ENCODE measurements at regions not wholly inside any gene's neighbourhood (a gene's known extent, or its start where the extent isn't known, plus 50 kb on each side); places are given as distances from the start of the nearest gene placed in this dataset.

GRCh38 chr13:95352486-95352885 is 51.2 kb upstream of the ABCC4 start:
- no peak for ATAC-seq

DNA sequence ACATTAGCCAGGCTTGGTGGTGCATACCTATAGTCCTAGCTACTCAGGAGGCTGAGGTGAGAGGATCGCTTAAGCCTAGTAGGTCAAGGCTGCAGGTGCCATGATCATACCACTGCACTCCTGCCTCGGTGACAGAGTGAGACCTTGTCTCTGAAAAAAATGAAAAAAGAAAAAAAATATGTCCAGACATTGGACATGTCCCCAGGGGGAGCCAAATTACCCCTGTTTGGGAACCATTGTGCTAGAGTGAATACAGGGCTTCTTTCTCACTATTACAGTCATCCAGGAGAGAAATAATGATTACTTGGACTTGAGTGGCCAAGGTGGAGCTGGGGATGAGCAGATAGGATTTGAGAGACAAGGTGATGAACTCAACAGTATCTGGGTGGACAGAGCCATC is 52.9 kb upstream of the ABCC4 start:
- no peak for ATAC-seq
- Mint-ChIP-seq H3K36me3 (no peaks in the 10 kb centered on the region), H3K27ac (no peak overlapping the region), H3K27me3 (peaks cover 0 to 7% of the 10 kb centered on the region in 2 donors), H3K4me1 (ENCODE audit: low read depth in 2 of 2) (no peaks in the 10 kb centered on the region), H3K4me3 (no peak overlapping the region), H3K9me3 (no peaks in the 10 kb centered on the region)
- no peak for DNase-seq (ENCODE audit: low spot score)

More at GRCh38 chr13:95352486-95352885, 51.2 kb upstream of the ABCC4 start:
- Mint-ChIP-seq H3K4me3 (no peak overlapping the region), H3K4me1 (ENCODE audit: low read depth in 2 of 2) (no peaks in the 10 kb centered on the region), H3K27me3 (peaks cover 0 to 7% of the 10 kb centered on the region in 2 donors), H3K9me3 (no peaks in the 10 kb centered on the region), H3K36me3 (no peaks in the 10 kb centered on the region), H3K27ac (no peak overlapping the region)
- DNase-seq (ENCODE audit: low spot score) = no peak

DNA sequence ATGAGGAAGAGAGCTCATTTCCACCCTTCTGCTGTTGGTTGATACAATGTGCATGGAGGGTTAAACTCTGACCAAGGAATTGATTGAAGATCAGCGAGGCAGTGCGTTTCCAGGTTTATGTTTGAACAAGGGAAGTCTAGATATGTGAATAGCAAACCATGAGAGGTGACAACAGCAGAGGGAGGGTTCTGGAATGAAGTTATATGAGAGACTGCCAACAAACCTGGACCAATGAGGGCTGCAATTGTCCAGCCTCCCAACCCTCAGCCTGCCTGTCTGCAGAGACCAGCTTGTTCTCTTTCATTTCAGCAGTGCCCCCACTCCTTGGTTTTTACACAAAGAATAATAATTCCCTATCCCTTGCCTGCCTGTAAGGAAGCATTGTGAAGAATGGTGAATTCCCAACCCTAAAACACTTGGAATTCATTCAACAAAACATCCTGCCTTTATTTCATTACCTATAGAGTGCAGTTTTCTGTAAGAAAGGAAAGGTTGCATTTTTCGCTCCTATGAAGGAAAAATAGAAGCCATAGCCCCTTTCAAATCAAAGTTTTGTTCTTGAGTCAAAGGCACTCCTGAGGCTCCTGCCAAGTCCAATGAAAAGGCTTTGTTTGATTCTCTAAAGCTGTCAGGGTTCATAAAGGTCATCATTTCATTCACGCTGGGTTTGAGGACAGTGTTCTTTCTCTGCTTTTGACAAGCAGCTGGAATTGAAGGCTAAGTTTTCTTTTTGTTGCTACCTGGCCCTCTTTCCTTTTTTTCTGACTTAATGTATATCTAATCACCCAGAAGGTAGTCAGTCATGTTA is 53.6 kb upstream of the ABCC4 start:
- Mint-ChIP-seq H3K27me3 (peaks cover 0 to 7% of the 10 kb centered on the region in 2 donors), H3K27ac (no peak overlapping the region), H3K36me3 (no peaks in the 10 kb centered on the region), H3K4me3 (no peak overlapping the region), H3K4me1 (ENCODE audit: low read depth in 2 of 2) (no peaks in the 10 kb centered on the region), H3K9me3 (no peaks in the 10 kb centered on the region)
- DNase-seq (ENCODE audit: low spot score) (no peak), ATAC-seq (no peak)

- no peak for ATAC-seq
- Mint-ChIP-seq H3K9me3 (no peaks in the 10 kb centered on the region), H3K27ac (no peak overlapping the region), H3K4me3 (no peak overlapping the region), H3K36me3 (no peaks in the 10 kb centered on the region), H3K4me1 (ENCODE audit: low read depth in 2 of 2) (no peaks in the 10 kb centered on the region), H3K27me3 (peaks cover 0 to 7% of the 10 kb centered on the region in 2 donors)
- no peak for DNase-seq (ENCODE audit: low spot score)
These were observed 54.2 kb upstream of the ABCC4 start for GRCh38 chr13:95355494-95355893.

GRCh38 chr13:95356916-95357315 is 55.7 kb upstream of the ABCC4 start:
- H3K27ac Mint-ChIP-seq = no peak overlapping the region
- no peak overlapping the region for H3K4me3 Mint-ChIP-seq
- no peaks in the 10 kb centered on the region for H3K4me1 Mint-ChIP-seq (ENCODE audit: low read depth in 2 of 2)
- H3K9me3 Mint-ChIP-seq = no peaks in the 10 kb centered on the region
- H3K36me3 Mint-ChIP-seq = no peaks in the 10 kb centered on the region
- peaks cover 0 to 3% of the 10 kb centered on the region in 2 donors for H3K27me3 Mint-ChIP-seq
- no peak for DNase-seq (ENCODE audit: low spot score)
- no peak for ATAC-seq

- Mint-ChIP-seq H3K27ac (no peak overlapping the region), H3K36me3 (no peaks in the 10 kb centered on the region), H3K4me3 (no peak overlapping the region), H3K9me3 (no peaks in the 10 kb centered on the region), H3K27me3 (peaks cover 0 to 4% of the 10 kb centered on the region in 2 donors), H3K4me1 (ENCODE audit: low read depth in 2 of 2) (no peaks in the 10 kb centered on the region)
- no peak for DNase-seq (ENCODE audit: low spot score)
- ATAC-seq = no peak
These were observed 56.6 kb upstream of the ABCC4 start for GRCh38 chr13:95357875-95358274.

- Mint-ChIP-seq H3K27me3 (peaks cover 0 to 2% of the 10 kb centered on the region in 2 donors), H3K27ac (no peak overlapping the region), H3K9me3 (no peaks in the 10 kb centered on the region), H3K4me1 (ENCODE audit: low read depth in 2 of 2) (no peaks in the 10 kb centered on the region), H3K4me3 (no peak overlapping the region), H3K36me3 (no peaks in the 10 kb centered on the region)
- DNase-seq (ENCODE audit: low spot score) (no peak), ATAC-seq (no peak)
These were observed 58.8 kb upstream of the ABCC4 start for GRCh38 chr13:95360052-95360451.

DNA sequence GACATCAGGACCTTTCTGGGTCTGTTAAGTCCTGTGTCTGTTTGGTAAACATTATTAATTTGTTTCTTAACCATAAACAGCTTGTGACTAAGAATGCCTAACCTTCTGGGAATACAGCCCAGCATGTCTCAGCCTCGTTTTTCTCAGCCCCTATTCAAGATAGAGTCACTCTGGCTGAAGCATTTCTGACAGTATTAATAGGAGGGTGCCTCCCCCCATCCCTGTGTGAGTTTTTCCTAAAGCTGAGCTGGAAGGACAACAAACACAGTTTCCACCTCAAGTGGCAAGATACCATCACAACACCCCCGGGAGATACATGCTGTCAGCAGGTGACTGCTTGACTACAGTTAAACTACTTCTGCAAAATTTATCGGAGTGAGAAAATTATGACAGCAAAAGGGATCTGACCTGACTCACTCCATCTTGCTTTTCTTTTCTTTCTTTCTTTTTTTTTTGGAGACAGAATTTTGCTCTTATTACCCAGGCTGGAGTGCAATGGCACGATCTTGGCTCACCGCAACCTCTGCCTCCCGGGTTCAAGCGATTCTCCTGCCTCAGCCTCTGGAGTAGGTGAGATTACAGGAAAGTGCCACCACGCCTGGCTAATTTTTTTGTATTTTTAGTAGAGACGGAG is 59.3 kb upstream of the ABCC4 start:
- Mint-ChIP-seq H3K36me3 (no peaks in the 10 kb centered on the region), H3K4me3 (no peak overlapping the region), H3K27ac (no peak overlapping the region), H3K9me3 (no peaks in the 10 kb centered on the region), H3K27me3 (peaks cover 0 to 2% of the 10 kb centered on the region in 2 donors), H3K4me1 (ENCODE audit: low read depth in 2 of 2) (no peaks in the 10 kb centered on the region)
- ATAC-seq (no peak), DNase-seq (ENCODE audit: low spot score) (no peak)

DNA sequence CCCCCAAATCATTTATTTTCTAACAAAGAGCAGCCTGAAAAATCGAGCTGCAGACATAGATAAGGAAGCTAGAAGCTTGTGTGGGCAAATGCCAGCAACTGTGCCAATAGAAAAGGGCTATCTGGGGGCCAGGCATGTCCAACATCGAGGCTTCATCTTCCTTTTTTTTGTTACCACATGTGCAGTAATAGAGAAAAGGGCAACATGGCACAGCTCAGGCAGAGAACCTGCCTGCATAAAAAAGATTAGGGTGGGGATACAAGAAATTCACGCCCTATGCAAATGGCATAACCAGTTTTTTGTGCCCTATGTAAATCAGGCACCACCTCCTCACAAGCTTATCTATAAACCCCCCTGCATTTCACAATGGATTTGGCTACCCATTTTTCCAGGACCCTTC is 60.4 kb upstream of the ABCC4 start:
- H3K4me1 Mint-ChIP-seq (ENCODE audit: low read depth in 2 of 2) = no peaks in the 10 kb centered on the region
- H3K9me3 Mint-ChIP-seq = no peaks in the 10 kb centered on the region
- ATAC-seq = no peak
- H3K27ac Mint-ChIP-seq = no peak overlapping the region
- H3K4me3 Mint-ChIP-seq = no peak overlapping the region
- no peak for DNase-seq (ENCODE audit: low spot score)
- no peaks in the 10 kb centered on the region for H3K36me3 Mint-ChIP-seq
- H3K27me3 Mint-ChIP-seq = peaks cover 0 to 2% of the 10 kb centered on the region in 2 donors

- peaks cover 0 to 2% of the 10 kb centered on the region in 2 donors for H3K27me3 Mint-ChIP-seq
These were observed 61.4 kb upstream of the ABCC4 start for GRCh38 chr13:95362666-95363065.

GRCh38 chr13:95367309-95367843 is 66.1 kb upstream of the ABCC4 start:
- H3K4me3 Mint-ChIP-seq = no peak overlapping the region
- no peaks in the 10 kb centered on the region for H3K36me3 Mint-ChIP-seq
- no peak overlapping the region for H3K27ac Mint-ChIP-seq
- ATAC-seq (no peak), DNase-seq (ENCODE audit: low spot score) (no peak)
- peaks cover 0 to 2% of the 10 kb centered on the region in 2 donors for H3K4me1 Mint-ChIP-seq (ENCODE audit: low read depth in 2 of 2)
- H3K9me3 Mint-ChIP-seq = no peaks in the 10 kb centered on the region
- peaks cover 8 to 11% of the 10 kb centered on the region in 2 donors for H3K27me3 Mint-ChIP-seq

More at GRCh38 chr13:95362666-95363065, 61.4 kb upstream of the ABCC4 start:
- DNase-seq (ENCODE audit: low spot score) = no peak
- no peaks in the 10 kb centered on the region for H3K9me3 Mint-ChIP-seq
- no peak for ATAC-seq
- H3K36me3 Mint-ChIP-seq = no peaks in the 10 kb centered on the region
- H3K4me3 Mint-ChIP-seq = no peak overlapping the region
- no peaks in the 10 kb centered on the region for H3K4me1 Mint-ChIP-seq (ENCODE audit: low read depth in 2 of 2)
- H3K27ac Mint-ChIP-seq = no peak overlapping the region

DNA sequence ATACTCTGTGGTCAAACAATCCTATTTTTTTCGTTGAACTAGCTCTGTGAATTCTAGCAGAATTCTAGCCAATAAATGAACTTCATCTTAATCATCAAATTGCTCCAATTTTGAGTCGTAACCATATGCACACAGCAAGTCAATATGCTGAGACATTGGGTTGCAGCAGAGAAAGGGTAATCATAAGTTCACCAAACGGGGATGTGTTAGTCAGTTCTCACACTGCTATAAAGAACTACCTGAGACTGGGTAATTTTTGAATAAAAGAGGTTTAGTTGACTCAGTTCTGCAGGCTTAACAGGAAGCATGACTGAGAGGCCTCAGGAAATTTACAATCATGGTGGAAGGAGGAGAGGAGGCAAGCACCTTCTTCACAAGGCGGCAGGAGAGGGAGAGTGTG is 67.7 kb upstream of the ABCC4 start:
- ATAC-seq (no peak), DNase-seq (ENCODE audit: low spot score) (no peak)
- Mint-ChIP-seq H3K36me3 (no peaks in the 10 kb centered on the region), H3K4me1 (ENCODE audit: low read depth in 2 of 2) (peaks cover 0 to 2% of the 10 kb centered on the region in 2 donors), H3K9me3 (no peaks in the 10 kb centered on the region), H3K27ac (no peak overlapping the region), H3K4me3 (no peak overlapping the region), H3K27me3 (peaks cover 8 to 9% of the 10 kb centered on the region in 2 donors)

- no peak for ATAC-seq
- H3K27ac Mint-ChIP-seq = no peak overlapping the region
- no peaks in the 10 kb centered on the region for H3K9me3 Mint-ChIP-seq
These were observed 74.5 kb upstream of the ABCC4 start for GRCh38 chr13:95375706-95376105.

GRCh38 chr13:95378603-95379002 is 77.4 kb upstream of the ABCC4 start:
- Mint-ChIP-seq H3K27ac (no peak overlapping the region), H3K4me3 (no peak overlapping the region)

More at GRCh38 chr13:95375706-95376105, 74.5 kb upstream of the ABCC4 start:
- Mint-ChIP-seq H3K4me1 (ENCODE audit: low read depth in 2 of 2) (peaks cover 3 to 5% of the 10 kb centered on the region in 2 donors), H3K4me3 (no peak overlapping the region), H3K27me3 (peaks cover 12 to 18% of the 10 kb centered on the region in 2 donors), H3K36me3 (no peaks in the 10 kb centered on the region)
- DNase-seq (ENCODE audit: low spot score) = no peak

More at GRCh38 chr13:95378603-95379002, 77.4 kb upstream of the ABCC4 start:
- no peaks in the 10 kb centered on the region for H3K9me3 Mint-ChIP-seq
- H3K27me3 Mint-ChIP-seq = peaks cover 12 to 18% of the 10 kb centered on the region in 2 donors
- H3K4me1 Mint-ChIP-seq (ENCODE audit: low read depth in 2 of 2) = peaks cover 3 to 5% of the 10 kb centered on the region in 2 donors
- H3K36me3 Mint-ChIP-seq = no peaks in the 10 kb centered on the region
- DNase-seq (ENCODE audit: low spot score) (no peak), ATAC-seq (no peak)

All from natural killer cell treated with Interleukin-12 subunit alpha and Interleukin-12 subunit beta and Interleukin-15 and Interleukin-18, amount 100 ng/mL, for 72 hours (primary cell).